ENCODE measurements at regions not wholly inside any gene's neighbourhood (a gene's known extent, or its start where the extent isn't known, plus 50 kb on each side); places are given as distances from the start of the nearest gene placed in this dataset.

- CTCF ChIA-PET: no interaction called here
- POLR2A ChIA-PET (ENCODE audit: low non-redundant PET): no interaction called here
- no peak for DNase-seq (ENCODE audit: low spot score)
Observed at GRCh38 chr2:146997488-146997887, 847.3 kb upstream of the ACVR2A start.

DNA sequence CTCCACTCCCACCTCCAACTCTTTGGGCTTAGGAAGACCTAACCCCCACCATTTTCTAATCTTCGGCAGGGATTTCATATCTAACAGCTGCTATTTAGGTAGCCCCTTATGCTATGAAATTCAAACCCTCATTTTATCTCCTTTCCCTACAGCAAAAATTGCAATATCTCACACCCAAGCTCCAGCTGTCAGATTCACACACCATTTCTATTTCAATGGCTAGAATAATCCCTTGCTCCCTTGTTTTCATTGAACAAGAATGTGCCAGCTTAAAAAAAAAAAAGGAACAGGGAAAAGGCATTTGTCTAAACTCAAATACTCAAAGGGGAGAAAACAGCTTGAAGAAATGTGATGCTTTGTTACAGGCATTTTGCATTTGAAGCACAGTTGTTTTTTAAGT is 850.6 kb upstream of the ACVR2A start:
- ChIA-PET CTCF (no interaction called here), POLR2A (ENCODE audit: low non-redundant PET) (no interaction called here)
- no peak for TF ChIP-seq CTCF (conservative IDR thresholded peaks at IDR 0.05; ENCODE audit: low read depth)
- no peak overlapping the region for H3K27ac ChIP-seq
- DNase-seq (ENCODE audit: low spot score): no peak

More at GRCh38 chr2:146997488-146997887, 847.3 kb upstream of the ACVR2A start:
- H3K27ac ChIP-seq: no peak overlapping the region
- TF ChIP-seq CTCF (conservative IDR thresholded peaks at IDR 0.05; ENCODE audit: low read depth): no peak

- no peak overlapping the region for H3K27ac ChIP-seq
- no peak for DNase-seq (ENCODE audit: low spot score)
- CTCF ChIA-PET: no interaction called here
- POLR2A ChIA-PET (ENCODE audit: low non-redundant PET): no interaction called here
- no peak for TF ChIP-seq CTCF (conservative IDR thresholded peaks at IDR 0.05; ENCODE audit: low read depth)
Observed at GRCh38 chr2:146992466-146992865, 852.4 kb upstream of the ACVR2A start.

- H3K27ac ChIP-seq: no peak overlapping the region
- no peak for DNase-seq (ENCODE audit: low spot score)
- ChIA-PET CTCF (no interaction called here), POLR2A (ENCODE audit: low non-redundant PET) (no interaction called here)
- TF ChIP-seq CTCF (conservative IDR thresholded peaks at IDR 0.05; ENCODE audit: low read depth): no peak
Observed at GRCh38 chr2:146992057-146992456, 852.8 kb upstream of the ACVR2A start.

GRCh38 chr2:146990311-146991054 is 854.3 kb upstream of the ACVR2A start:
- no peak for TF ChIP-seq CTCF (conservative IDR thresholded peaks at IDR 0.05; ENCODE audit: low read depth)
- ChIA-PET CTCF (interaction anchor here (0.6 kb wide), 1 partner anchor 1458 kb away, joined by 3 read pairs; no protein-coding TSS in a partner anchor), POLR2A (ENCODE audit: low non-redundant PET) (no interaction called here)

DNA sequence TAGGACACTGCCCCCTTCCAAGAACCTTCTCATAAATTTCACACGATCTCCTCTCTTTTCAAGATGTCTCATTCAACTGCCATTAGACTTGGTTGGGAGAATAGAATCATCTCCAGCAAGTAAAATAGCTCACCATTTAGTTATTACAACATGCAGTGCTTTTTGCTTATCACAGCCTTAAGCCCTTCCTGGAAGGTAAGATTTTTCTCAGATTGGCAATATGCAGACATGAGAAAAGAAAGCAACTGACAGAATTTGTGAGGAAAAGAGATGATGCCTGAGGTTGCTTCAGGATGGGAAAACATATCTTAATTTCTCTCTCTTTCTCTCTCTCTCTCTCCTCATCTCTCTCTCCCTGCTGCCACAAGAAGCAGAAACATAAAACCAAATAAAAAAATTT is 855.1 kb upstream of the ACVR2A start:
- no peak overlapping the region for H3K27ac ChIP-seq
- POLR2A ChIA-PET (ENCODE audit: low non-redundant PET): no interaction called here
- no peak for TF ChIP-seq CTCF (conservative IDR thresholded peaks at IDR 0.05; ENCODE audit: low read depth)
- CTCF ChIA-PET: no interaction called here
- DNase-seq (ENCODE audit: low spot score): no peak

More at GRCh38 chr2:146990311-146991054, 854.3 kb upstream of the ACVR2A start:
- DNase-seq (ENCODE audit: low spot score): no peak
- no peak overlapping the region for H3K27ac ChIP-seq
